WI38 (cell line): ENCODE measurements at regions not wholly inside any gene's neighbourhood (a gene's known extent, or its start where the extent isn't known, plus 50 kb on each side); places are given as distances from the start of the nearest gene placed in this dataset.
"Not testable (repeated sequence)": the region's sequence is repeated elsewhere in the genome, so short reads cannot be mapped to it uniquely, and the experiment has no call there.

Experiments
- H3K4me3 ChIP-seq: 2 replicates; pipeline ENCODE4 v1.5.1; 2011; ENCODE audit warnings: low read depth, mild to moderate bottlenecking, control low read depth, low read length
- TF ChIP-seq, protein P1 (sequence below): IDR thresholded peaks from 2 replicates; pipeline ENCODE4 v1.5.1; 2012; ENCODE audit warnings: low read depth, mild to moderate bottlenecking, control low read depth, low read length

- peak overlapping the region; percentile 18; the same call in 1 of the 2 replicates for H3K4me3 ChIP-seq
- TF ChIP-seq, protein P1, sequence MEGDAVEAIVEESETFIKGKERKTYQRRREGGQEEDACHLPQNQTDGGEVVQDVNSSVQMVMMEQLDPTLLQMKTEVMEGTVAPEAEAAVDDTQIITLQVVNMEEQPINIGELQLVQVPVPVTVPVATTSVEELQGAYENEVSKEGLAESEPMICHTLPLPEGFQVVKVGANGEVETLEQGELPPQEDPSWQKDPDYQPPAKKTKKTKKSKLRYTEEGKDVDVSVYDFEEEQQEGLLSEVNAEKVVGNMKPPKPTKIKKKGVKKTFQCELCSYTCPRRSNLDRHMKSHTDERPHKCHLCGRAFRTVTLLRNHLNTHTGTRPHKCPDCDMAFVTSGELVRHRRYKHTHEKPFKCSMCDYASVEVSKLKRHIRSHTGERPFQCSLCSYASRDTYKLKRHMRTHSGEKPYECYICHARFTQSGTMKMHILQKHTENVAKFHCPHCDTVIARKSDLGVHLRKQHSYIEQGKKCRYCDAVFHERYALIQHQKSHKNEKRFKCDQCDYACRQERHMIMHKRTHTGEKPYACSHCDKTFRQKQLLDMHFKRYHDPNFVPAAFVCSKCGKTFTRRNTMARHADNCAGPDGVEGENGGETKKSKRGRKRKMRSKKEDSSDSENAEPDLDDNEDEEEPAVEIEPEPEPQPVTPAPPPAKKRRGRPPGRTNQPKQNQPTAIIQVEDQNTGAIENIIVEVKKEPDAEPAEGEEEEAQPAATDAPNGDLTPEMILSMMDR, result no peak
Observed at GRCh38 chr2:64807417-64807816, 153.7 kb upstream of the SERTAD2 start.

GRCh38 chr2:64808092-64808491 is 154.4 kb upstream of the SERTAD2 start:
- no peak overlapping the region for H3K4me3 ChIP-seq

DNA sequence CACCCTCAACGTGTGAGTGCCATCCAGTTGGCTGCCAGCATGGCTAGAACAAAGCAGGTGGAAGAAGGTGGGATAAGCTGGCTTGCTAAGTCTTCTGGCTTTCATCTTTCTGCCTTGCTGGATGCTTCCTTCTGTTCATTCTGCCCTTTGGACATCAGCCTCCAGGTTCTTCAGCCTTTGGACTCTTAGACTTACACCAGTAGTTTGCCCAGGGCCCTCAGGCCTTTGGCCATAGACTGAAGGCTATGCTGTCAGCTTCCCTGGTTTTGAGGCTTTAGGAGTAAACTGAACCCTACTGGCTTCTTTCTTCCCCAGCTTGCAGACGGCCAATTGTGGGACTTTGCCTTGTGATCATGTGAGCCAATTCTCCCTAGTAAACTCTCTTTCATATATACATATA is 155.0 kb upstream of the SERTAD2 start:
- H3K4me3 ChIP-seq, result no peak overlapping the region
- TF ChIP-seq, protein P1, result no peak

More at GRCh38 chr2:64808092-64808491, 154.4 kb upstream of the SERTAD2 start:
- TF ChIP-seq, protein P1, result no peak

DNA sequence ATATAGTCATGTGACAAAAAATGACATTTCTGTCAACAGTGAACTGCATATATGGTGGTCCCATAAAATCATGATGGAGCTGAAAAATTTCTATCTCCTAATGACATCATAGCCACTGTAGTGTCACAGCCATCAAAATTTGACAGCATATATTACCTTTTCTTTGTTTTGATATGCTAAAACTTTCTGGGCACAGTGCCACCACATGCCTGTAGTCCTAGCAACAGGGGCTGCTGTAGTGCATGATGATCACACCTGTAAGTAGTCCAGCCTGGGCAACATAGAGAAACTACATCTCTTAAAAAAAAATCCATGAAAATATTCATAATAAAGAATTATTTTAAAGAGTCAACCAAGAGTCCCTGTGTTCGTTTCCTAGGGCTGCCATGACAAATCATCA is 155.5 kb upstream of the SERTAD2 start:
- H3K4me3 ChIP-seq, result no peak overlapping the region
- TF ChIP-seq, protein P1, result no peak

GRCh38 chr2:64812285-64812684 is 158.6 kb upstream of the SERTAD2 start:
- TF ChIP-seq, protein P1, result no peak

DNA sequence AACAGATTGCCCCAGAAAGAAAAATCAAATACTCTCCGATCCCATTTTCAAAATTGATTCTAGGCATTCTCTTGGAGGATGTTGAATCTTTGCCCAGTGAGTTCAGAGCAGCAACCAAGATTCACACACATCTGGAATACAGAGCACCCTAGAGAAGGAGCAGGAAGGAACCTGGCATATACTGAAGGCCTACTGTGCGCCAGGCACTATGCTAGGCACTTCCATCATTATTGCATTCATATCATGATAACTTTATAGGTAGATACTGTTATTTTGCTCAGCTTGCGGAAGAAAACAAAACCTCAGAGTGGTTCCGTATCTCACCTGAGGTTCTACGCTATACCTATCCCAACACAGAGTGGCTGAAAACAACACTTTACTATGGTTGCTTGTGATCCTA is 160.3 kb upstream of the SERTAD2 start:
- no peak overlapping the region for H3K4me3 ChIP-seq
- TF ChIP-seq, protein P1, result no peak

More at GRCh38 chr2:64812285-64812684, 158.6 kb upstream of the SERTAD2 start:
- no peak overlapping the region for H3K4me3 ChIP-seq

- not testable (repeated sequence) for H3K4me3 ChIP-seq
Observed at GRCh38 chr2:64816526-64816925, 162.8 kb upstream of the SERTAD2 start.

DNA sequence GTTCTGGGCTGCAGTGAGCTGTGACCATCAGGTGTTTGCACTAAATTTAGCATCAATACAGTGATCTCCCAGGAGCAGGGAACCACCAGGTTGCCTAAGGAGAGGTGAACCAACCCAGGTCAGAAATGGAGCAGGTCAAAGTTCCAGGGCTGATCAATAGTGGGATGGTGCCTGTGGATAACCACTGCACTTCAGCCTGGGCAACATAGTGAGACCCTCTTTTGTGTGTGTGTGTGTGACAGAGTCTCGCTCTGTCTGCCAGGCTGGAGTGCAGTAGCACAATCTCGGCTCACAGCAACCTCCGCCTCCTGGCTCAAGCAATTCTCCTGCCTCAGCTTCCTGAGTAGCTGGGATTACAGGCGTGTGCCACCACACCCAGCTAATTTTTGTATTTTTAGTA is 163.7 kb upstream of the SERTAD2 start:
- TF ChIP-seq, protein P1, result no peak
- H3K4me3 ChIP-seq, result no peak overlapping the region
